HG03139 (cell line): ENCODE measurements at regions not wholly inside any gene's neighbourhood (a gene's known extent, or its start where the extent isn't known, plus 50 kb on each side); places are given as distances from the start of the nearest gene placed in this dataset.

Experiments used
- ATAC-seq: cut with Tn5 transposase; IDR thresholded peaks from one replicate; pipeline ENCODE4 v1.9.1; 2021; ENCODE audit not compliant: unreplicated experiment

DNA sequence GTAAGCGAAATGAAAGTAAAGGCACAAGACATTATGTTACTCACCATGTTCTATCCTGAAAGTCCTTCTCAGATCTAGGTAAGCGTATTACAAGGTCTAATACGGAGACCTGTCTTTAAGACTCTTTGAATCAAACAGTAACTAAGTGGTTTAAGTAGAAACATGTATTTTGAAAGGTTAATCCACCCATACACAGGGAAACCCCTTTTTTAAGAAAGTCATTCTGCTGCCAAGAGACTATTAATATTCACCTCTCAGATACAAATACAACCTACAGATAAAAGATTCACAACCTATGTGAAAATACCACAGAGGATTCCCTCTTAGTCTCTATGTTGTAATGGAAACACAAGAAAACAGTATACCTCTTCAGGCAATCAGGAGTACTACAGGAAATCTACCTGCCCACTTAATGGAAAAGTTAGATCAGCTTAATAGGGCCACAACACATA lies 63.2 kb upstream of the TNIP3 start:
- peak; percentile 84 for ATAC-seq

DNA sequence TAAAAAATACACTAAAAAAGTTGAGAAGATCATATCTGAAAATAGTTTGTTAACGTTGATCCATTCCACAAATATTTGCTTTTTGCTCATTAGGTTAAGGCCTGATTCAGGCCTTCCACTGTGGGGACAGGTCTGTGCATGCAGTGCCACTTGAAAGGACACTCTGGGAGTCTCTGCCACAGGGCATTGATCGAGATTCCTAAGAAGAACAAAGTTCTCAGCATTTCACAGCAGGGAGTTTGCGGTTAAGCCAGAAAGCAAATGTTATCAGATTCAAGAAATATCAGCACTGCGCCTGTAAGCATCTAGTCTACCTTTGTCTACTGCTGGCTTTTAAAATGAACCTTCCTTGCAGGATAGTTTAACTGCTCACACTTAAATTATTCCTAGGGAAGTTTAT lies 62.2 kb upstream of the TNIP3 start:
- ATAC-seq: no peak

DNA sequence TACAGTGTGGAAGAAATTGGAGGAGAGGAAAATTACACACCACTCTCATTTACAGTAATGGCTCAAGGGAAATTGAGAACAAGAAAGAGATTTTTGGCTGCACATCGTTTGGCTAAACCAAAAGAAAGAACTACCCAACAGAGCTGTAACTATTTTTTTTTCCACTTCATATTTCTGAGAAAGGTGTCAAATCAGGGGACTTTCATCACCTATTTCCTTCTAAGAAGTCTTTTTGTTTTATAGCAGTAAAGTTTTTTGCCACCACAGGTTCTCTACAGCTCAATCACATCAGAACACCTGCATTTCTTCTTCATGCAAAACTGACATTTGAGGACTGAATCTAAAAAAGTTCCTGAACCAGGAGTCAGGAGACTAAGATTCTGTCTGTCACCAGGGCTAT lies 57.5 kb upstream of the TNIP3 start:
- ATAC-seq: no peak

DNA sequence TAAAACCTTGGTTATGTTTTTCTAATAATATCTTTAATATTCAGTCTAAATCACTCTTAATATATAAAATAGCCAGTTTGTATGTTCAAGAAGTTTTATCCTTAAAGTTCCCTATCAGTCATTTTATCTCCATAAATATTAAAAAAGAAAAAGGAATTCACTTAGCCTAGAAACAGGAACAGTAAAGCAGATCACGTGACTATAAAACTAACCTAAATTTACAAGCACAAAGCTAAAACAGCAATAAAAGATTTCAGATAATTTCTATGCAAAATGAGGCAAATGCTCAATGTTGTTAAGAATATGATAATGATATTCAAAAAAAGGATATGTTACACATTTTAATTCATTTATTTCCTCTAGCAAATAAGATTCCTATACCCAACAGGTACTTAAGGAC lies 57.1 kb upstream of the TNIP3 start:
- no peak for ATAC-seq

DNA sequence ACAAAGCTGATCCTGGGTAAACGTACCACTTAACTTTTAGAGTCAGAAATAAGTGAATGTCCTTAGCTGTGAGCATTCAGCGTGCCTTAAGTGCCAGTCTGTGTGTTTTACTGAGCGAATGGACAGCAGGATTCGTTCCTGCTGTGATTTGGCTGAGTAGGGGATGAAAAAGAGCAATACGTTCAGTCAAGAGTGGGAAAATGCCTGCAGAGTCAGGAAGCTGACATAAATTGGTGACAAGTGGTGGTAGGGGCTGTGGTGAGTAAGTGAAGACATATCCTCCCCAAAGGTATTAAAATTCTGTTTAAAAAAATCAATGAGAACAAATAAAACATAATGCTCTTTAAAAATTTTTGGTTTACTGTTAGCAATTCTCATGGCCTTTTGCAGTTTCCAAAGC lies 56.6 kb upstream of the TNIP3 start:
- no peak for ATAC-seq

DNA sequence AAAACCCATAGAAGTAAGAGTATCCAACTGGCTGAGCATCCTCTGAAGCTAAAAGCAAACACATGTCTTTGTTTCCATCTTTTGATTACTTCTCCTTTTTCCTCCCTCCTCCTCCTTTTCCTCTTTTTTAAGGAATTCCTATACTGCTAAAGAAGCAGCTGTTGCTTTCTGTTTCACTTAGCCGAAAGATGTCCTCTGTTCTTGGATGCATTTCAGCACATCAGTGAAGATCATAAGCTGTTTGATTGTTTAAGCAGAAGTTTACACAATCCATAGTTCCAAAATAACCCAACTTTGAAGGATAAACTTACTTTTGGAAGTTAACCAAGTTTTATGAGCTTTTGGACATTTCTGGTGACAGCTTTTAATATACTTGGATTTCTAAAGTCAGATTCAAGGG lies 55.1 kb upstream of the TNIP3 start:
- no peak for ATAC-seq

DNA sequence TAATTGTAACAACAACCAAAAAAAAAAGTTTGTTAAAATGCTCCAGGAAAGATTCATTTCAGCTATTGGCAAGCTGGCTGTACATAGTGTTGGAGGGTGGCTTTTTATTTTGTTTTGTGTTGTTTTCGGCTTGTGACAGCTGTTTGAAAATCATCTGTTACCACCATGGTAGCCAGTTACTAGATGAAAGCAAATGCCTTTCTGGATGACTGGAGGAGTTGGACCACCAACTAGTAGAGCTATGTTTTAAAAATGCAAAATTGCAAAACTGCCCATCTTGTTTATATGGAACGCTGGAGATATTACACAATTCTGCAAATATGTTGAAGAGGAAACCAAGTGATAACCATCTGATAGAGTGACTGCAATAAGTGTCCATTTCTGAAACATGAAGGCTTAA lies 53.2 kb upstream of the TNIP3 start:
- no peak for ATAC-seq

DNA sequence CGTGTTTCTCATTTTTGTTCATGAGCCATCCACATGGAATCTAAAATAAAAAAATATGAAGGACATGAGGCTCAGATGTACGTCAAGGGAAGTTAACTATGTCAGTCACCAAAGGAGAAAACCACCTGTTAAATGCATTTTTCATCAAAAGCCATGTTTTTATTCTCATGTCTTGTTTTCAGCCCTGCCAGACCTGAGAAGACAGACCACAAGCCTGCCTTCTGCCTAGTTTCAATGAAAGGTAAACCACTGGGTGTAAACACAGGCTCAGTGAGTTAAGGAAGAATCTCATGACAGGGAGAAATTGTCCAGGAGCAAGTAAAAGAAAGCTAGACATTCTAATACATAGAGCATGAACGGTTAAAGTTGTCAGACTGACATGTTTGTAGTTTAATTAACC lies 52.3 kb upstream of the TNIP3 start:
- no peak for ATAC-seq

DNA sequence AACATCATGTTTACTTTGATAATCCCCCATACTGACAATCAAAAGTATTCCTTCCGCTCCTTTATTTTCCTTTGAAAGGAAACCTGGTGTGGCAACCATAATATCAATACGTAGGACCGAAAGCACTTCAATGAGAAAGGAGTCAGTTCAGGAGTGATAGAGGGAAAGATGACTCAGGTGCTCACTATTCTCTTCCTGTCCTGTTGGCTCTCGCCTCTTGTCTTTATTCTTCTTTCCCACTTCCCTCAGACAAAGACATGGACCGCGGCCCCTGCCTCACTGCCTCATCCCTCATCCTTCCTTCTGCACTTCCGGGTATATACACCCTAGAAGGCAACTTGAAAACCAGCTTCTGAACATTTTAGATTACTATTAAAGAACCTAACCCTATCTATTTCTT lies 49.8 kb upstream of the TNIP3 start:
- ATAC-seq: no peak
